ENCODE measurements at regions not wholly inside any gene's neighbourhood (a gene's known extent, or its start where the extent isn't known, plus 50 kb on each side); places are given as distances from the start of the nearest gene placed in this dataset.

- Mint-ChIP-seq H3K27ac (no peak overlapping the region), H3K4me3 (no peak overlapping the region), H3K4me1 (ENCODE audit: low read depth in 2 of 2) (no peaks in the 10 kb centered on the region), H3K27me3 (no peaks in the 10 kb centered on the region), H3K9me3 (no peaks in the 10 kb centered on the region), H3K36me3 (no peaks in the 10 kb centered on the region)
- DNase-seq (ENCODE audit: low spot score) (no peak), ATAC-seq (no peak)
These were observed 116.9 kb upstream of the MEF2C start for GRCh38 chr5:88999853-89000252.

GRCh38 chr5:88997937-88998336, 115.0 kb upstream of the MEF2C start:
- no peak overlapping the region for H3K4me3 Mint-ChIP-seq
- no peak for ATAC-seq
- no peaks in the 10 kb centered on the region for H3K4me1 Mint-ChIP-seq (ENCODE audit: low read depth in 2 of 2)
- no peaks in the 10 kb centered on the region for H3K36me3 Mint-ChIP-seq
- H3K9me3 Mint-ChIP-seq: no peaks in the 10 kb centered on the region
- H3K27me3 Mint-ChIP-seq: no peaks in the 10 kb centered on the region
- no peak overlapping the region for H3K27ac Mint-ChIP-seq
- DNase-seq (ENCODE audit: low spot score): no peak

DNA sequence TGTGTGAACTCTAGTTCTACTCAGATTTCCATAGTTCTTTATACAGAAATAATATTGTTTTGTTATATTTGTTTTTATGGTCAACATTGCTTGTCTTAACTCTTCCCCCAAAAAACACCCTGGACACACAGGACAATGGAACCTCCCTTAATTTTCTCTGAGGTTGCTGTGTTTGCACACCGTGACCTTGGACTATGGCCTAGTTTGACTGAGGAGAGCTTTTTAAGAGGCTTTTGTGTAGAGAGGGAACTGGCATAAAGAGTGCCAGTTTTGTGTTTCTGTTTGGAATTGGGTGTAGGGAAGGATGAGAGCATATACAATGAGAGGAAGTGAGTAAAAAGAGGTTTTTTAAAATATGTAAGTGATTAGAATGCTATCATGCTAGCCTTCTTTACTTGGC, 101.1 kb upstream of the MEF2C start:
- no peaks in the 10 kb centered on the region for H3K36me3 Mint-ChIP-seq
- H3K9me3 Mint-ChIP-seq: peaks cover 3% of the 10 kb centered on the region
- H3K27me3 Mint-ChIP-seq: no peaks in the 10 kb centered on the region
- DNase-seq (ENCODE audit: low spot score) (no peak), ATAC-seq (no peak)
- peaks cover 9 to 10% of the 10 kb centered on the region in 2 donors for H3K4me1 Mint-ChIP-seq (ENCODE audit: low read depth in 2 of 2)
- H3K27ac Mint-ChIP-seq: no peak overlapping the region
- no peak overlapping the region for H3K4me3 Mint-ChIP-seq

GRCh38 chr5:88979726-88980125, 96.7 kb upstream of the MEF2C start:
- no peak for ATAC-seq
- no peaks in the 10 kb centered on the region for H3K27me3 Mint-ChIP-seq

GRCh38 chr5:88979244-88979643, 96.3 kb upstream of the MEF2C start:
- Mint-ChIP-seq H3K4me1 (ENCODE audit: low read depth in 2 of 2) (peaks cover 15 to 22% of the 10 kb centered on the region in 2 donors), H3K27me3 (no peaks in the 10 kb centered on the region), H3K9me3 (peaks cover 8% of the 10 kb centered on the region), H3K36me3 (peaks cover 5% of the 10 kb centered on the region), H3K27ac (peak overlapping the region; percentile 51 to 86), H3K4me3 (peak overlapping the region; percentile 38)
- ATAC-seq (peak; percentile 72 to 83), DNase-seq (ENCODE audit: low spot score) (no peak)

More at GRCh38 chr5:88979726-88980125, 96.7 kb upstream of the MEF2C start:
- peak overlapping the region; percentile 51 to 86 for H3K27ac Mint-ChIP-seq
- peaks cover 5% of the 10 kb centered on the region for H3K36me3 Mint-ChIP-seq
- H3K9me3 Mint-ChIP-seq: peaks cover 8% of the 10 kb centered on the region
- no peak for DNase-seq (ENCODE audit: low spot score)
- H3K4me3 Mint-ChIP-seq: peak overlapping the region; percentile 38
- H3K4me1 Mint-ChIP-seq (ENCODE audit: low read depth in 2 of 2): peaks cover 15 to 22% of the 10 kb centered on the region in 2 donors

GRCh38 chr5:88976914-88977313, 93.9 kb upstream of the MEF2C start:
- Mint-ChIP-seq H3K9me3 (peaks cover 8% of the 10 kb centered on the region), H3K27ac (peak overlapping the region in 1 of 2 donors; percentile 76), H3K27me3 (no peaks in the 10 kb centered on the region), H3K4me1 (ENCODE audit: low read depth in 2 of 2) (peaks cover 15 to 22% of the 10 kb centered on the region in 2 donors), H3K4me3 (peak overlapping the region; percentile 6), H3K36me3 (peaks cover 5% of the 10 kb centered on the region)
- DNase-seq (ENCODE audit: low spot score): no peak
- no peak for ATAC-seq

DNA sequence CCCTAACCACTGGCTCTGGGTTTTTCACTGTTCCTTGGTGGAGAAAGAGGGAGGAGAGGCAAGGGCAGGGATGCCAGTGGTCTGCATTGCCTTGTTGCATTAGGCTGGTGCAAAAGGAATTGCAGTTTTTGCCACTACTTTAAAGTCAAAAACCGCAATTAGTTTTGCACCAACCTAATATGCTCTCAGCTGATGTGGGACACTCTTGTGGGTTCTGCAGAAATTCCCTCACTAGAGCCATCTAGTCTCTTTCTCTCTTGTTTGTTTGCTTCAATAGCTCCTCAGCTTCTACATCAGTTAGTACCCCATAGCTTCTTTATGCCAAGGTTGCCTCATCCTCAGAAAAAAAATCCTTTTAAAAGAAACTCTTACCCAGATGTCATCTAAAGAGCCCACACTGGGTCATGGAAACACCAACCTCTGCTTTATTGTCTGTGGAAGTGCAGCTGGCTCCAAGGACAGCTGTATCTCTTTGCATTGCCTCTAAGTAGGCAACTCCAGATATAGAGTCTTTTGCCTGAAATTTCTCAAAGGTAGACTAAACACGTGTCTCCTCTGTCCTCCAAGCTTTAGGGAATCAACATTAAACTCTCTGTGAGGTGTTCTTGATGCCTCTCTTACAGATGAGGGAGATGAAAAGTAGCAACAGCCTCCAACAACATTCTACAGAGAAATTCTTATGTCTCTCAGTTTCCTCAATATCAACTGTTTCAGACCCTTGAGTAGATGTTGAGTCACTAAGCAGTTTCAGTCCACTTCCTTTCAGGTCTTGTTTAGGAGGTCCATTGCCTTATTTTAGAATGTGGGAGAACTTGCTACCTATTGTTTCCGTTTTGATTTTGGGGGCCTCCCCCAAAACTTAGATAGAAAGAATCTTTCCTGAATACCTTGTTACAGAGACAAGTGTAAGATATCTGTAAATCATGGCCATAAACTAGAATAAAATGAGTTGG, 84.9 kb upstream of the MEF2C start:
- H3K4me3 Mint-ChIP-seq: no peak overlapping the region
- no peak for ATAC-seq
- H3K4me1 Mint-ChIP-seq (ENCODE audit: low read depth in 2 of 2): no peaks in the 10 kb centered on the region
- DNase-seq (ENCODE audit: low spot score): no peak
- peaks cover 0 to 3% of the 10 kb centered on the region in 2 donors for H3K27me3 Mint-ChIP-seq
- no peaks in the 10 kb centered on the region for H3K9me3 Mint-ChIP-seq
- no peak overlapping the region for H3K27ac Mint-ChIP-seq
- no peaks in the 10 kb centered on the region for H3K36me3 Mint-ChIP-seq

GRCh38 chr5:88964831-88965230, 81.8 kb upstream of the MEF2C start:
- Mint-ChIP-seq H3K27ac (no peak overlapping the region), H3K36me3 (no peaks in the 10 kb centered on the region), H3K9me3 (no peaks in the 10 kb centered on the region), H3K4me3 (no peak overlapping the region), H3K4me1 (ENCODE audit: low read depth in 2 of 2) (no peaks in the 10 kb centered on the region), H3K27me3 (peaks cover 0 to 8% of the 10 kb centered on the region in 2 donors)
- DNase-seq (ENCODE audit: low spot score) (no peak), ATAC-seq (no peak)

GRCh38 chr5:88957013-88957412, 74.0 kb upstream of the MEF2C start:
- H3K27me3 Mint-ChIP-seq: peaks cover 7 to 20% of the 10 kb centered on the region in 2 donors
- ATAC-seq (no peak), DNase-seq (ENCODE audit: low spot score) (no peak)
- H3K4me1 Mint-ChIP-seq (ENCODE audit: low read depth in 2 of 2): no peaks in the 10 kb centered on the region
- H3K9me3 Mint-ChIP-seq: no peaks in the 10 kb centered on the region
- no peak overlapping the region for H3K27ac Mint-ChIP-seq
- no peak overlapping the region for H3K4me3 Mint-ChIP-seq
- H3K36me3 Mint-ChIP-seq: no peaks in the 10 kb centered on the region

- no peak overlapping the region for H3K4me3 Mint-ChIP-seq
- H3K4me1 Mint-ChIP-seq (ENCODE audit: low read depth in 2 of 2): no peaks in the 10 kb centered on the region
- no peak for ATAC-seq
- no peaks in the 10 kb centered on the region for H3K36me3 Mint-ChIP-seq
- H3K9me3 Mint-ChIP-seq: no peaks in the 10 kb centered on the region
- peaks cover 7 to 20% of the 10 kb centered on the region in 2 donors for H3K27me3 Mint-ChIP-seq
- H3K27ac Mint-ChIP-seq: no peak overlapping the region
- no peak for DNase-seq (ENCODE audit: low spot score)
These were observed 73.4 kb upstream of the MEF2C start for GRCh38 chr5:88956416-88956815.

GRCh38 chr5:88955403-88955802, 72.4 kb upstream of the MEF2C start:
- H3K27ac Mint-ChIP-seq: no peak overlapping the region
- DNase-seq (ENCODE audit: low spot score): no peak
- H3K9me3 Mint-ChIP-seq: no peaks in the 10 kb centered on the region
- H3K36me3 Mint-ChIP-seq: no peaks in the 10 kb centered on the region
- no peak for ATAC-seq
- H3K4me1 Mint-ChIP-seq (ENCODE audit: low read depth in 2 of 2): no peaks in the 10 kb centered on the region
- no peak overlapping the region for H3K4me3 Mint-ChIP-seq
- H3K27me3 Mint-ChIP-seq: peaks cover 7 to 15% of the 10 kb centered on the region in 2 donors

GRCh38 chr5:88954511-88954910, 71.5 kb upstream of the MEF2C start:
- no peak for ATAC-seq
- H3K4me3 Mint-ChIP-seq: no peak overlapping the region
- no peaks in the 10 kb centered on the region for H3K4me1 Mint-ChIP-seq (ENCODE audit: low read depth in 2 of 2)
- no peaks in the 10 kb centered on the region for H3K9me3 Mint-ChIP-seq
- no peak overlapping the region for H3K27ac Mint-ChIP-seq
- peaks cover 7 to 12% of the 10 kb centered on the region in 2 donors for H3K27me3 Mint-ChIP-seq
- no peaks in the 10 kb centered on the region for H3K36me3 Mint-ChIP-seq
- no peak for DNase-seq (ENCODE audit: low spot score)

GRCh38 chr5:88952996-88953643, 70.1 kb upstream of the MEF2C start:
- ATAC-seq (no peak), DNase-seq (ENCODE audit: low spot score) (no peak)
- Mint-ChIP-seq H3K27ac (no peak overlapping the region), H3K36me3 (no peaks in the 10 kb centered on the region), H3K9me3 (no peaks in the 10 kb centered on the region), H3K27me3 (peaks cover 7 to 14% of the 10 kb centered on the region in 2 donors), H3K4me1 (ENCODE audit: low read depth in 2 of 2) (no peaks in the 10 kb centered on the region), H3K4me3 (no peak overlapping the region)

- H3K27ac Mint-ChIP-seq: no peak overlapping the region
- H3K36me3 Mint-ChIP-seq: no peaks in the 10 kb centered on the region
- DNase-seq (ENCODE audit: low spot score) (no peak), ATAC-seq (no peak)
- peaks cover 7 to 16% of the 10 kb centered on the region in 2 donors for H3K27me3 Mint-ChIP-seq
- no peaks in the 10 kb centered on the region for H3K4me1 Mint-ChIP-seq (ENCODE audit: low read depth in 2 of 2)
- no peaks in the 10 kb centered on the region for H3K9me3 Mint-ChIP-seq
- H3K4me3 Mint-ChIP-seq: no peak overlapping the region
These were observed 69.4 kb upstream of the MEF2C start for GRCh38 chr5:88952344-88952743.
